ENCODE measurements at regions not wholly inside any gene's neighbourhood (a gene's known extent, or its start where the extent isn't known, plus 50 kb on each side); places are given as distances from the start of the nearest gene placed in this dataset.

GRCh38 chr16:55982597-55982996 lies 107.4 kb upstream of the CES5A start:
- no peaks in the 10 kb centered on the region for H3K27me3 ChIP-seq (ENCODE audit: insufficient read depth, low read depth, low read length)
- no peaks in the 10 kb centered on the region for H3K9me2 ChIP-seq (ENCODE audit: insufficient read depth, low read length)
- H3K9ac ChIP-seq (ENCODE audit: low read length), result no peak overlapping the region
- TF ChIP-seq EZH2 (IDR thresholded peaks at IDR 0.05; ENCODE audit: borderline replicate concordance, insufficient read depth, low read length, poor library complexity, severe bottlenecking), result no peak
- no peak for TF ChIP-seq TAF1 (IDR thresholded peaks at IDR 0.05; ENCODE audit: low read depth)
- no peak for TF ChIP-seq EP300 (conservative IDR thresholded peaks at IDR 0.05; ENCODE audit: poor library complexity, severe bottlenecking)
- no peak for TF ChIP-seq CTCF (IDR thresholded peaks at IDR 0.05; ENCODE audit: poor library complexity, severe bottlenecking)
- TF ChIP-seq, protein P1, sequence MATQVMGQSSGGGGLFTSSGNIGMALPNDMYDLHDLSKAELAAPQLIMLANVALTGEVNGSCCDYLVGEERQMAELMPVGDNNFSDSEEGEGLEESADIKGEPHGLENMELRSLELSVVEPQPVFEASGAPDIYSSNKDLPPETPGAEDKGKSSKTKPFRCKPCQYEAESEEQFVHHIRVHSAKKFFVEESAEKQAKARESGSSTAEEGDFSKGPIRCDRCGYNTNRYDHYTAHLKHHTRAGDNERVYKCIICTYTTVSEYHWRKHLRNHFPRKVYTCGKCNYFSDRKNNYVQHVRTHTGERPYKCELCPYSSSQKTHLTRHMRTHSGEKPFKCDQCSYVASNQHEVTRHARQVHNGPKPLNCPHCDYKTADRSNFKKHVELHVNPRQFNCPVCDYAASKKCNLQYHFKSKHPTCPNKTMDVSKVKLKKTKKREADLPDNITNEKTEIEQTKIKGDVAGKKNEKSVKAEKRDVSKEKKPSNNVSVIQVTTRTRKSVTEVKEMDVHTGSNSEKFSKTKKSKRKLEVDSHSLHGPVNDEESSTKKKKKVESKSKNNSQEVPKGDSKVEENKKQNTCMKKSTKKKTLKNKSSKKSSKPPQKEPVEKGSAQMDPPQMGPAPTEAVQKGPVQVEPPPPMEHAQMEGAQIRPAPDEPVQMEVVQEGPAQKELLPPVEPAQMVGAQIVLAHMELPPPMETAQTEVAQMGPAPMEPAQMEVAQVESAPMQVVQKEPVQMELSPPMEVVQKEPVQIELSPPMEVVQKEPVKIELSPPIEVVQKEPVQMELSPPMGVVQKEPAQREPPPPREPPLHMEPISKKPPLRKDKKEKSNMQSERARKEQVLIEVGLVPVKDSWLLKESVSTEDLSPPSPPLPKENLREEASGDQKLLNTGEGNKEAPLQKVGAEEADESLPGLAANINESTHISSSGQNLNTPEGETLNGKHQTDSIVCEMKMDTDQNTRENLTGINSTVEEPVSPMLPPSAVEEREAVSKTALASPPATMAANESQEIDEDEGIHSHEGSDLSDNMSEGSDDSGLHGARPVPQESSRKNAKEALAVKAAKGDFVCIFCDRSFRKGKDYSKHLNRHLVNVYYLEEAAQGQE (IDR thresholded peaks at IDR 0.05; ENCODE audit: borderline replicate concordance), result no peak
- no peak overlapping the region for H3K4me2 ChIP-seq (ENCODE audit: low read length)
- H2AFZ ChIP-seq (ENCODE audit: low read depth, low read length), result no peak overlapping the region
- no peak overlapping the region for H3K27ac ChIP-seq (ENCODE audit: low read length)
- no peak overlapping the region for H3K4me3 ChIP-seq (ENCODE audit: low read length)
- H4K20me1 ChIP-seq (ENCODE audit: insufficient read depth), result no peaks in the 10 kb centered on the region
- no peaks in the 10 kb centered on the region for H3K36me3 ChIP-seq (ENCODE audit: insufficient read depth, low read length)
- H3K9me3 ChIP-seq (ENCODE audit: low read length), result no peaks in the 10 kb centered on the region
- no peaks in the 10 kb centered on the region for H3F3A ChIP-seq (ENCODE audit: insufficient read depth, low read length, poor library complexity, severe bottlenecking)
- H3K79me2 ChIP-seq (replicated peaks; ENCODE audit: insufficient read depth, low read length), result no peaks in the 10 kb centered on the region

DNA sequence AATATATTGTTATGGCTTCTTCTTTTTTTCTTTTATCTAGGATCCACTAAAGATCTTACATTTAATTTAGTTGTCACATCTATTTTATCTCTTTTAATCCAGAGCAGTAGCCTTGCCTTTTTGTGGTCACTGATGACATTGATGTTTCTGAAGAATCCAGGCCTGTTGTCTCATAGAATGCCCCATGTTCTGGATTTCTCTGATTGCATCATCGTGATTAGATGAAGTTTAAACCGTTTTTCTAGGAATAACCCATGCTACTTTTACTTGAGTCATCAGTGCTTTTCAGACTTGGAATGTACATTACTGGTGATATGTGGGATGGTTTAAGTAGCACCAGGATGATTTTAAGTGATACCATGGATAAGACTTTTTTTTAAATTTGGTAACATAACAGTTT lies 106.4 kb upstream of the CES5A start:
- Histone ChIP-seq H3K9ac (ENCODE audit: low read length) (no peak overlapping the region), H3K4me3 (ENCODE audit: low read length) (no peak overlapping the region), H3K79me2 (replicated peaks; ENCODE audit: insufficient read depth, low read length) (no peaks in the 10 kb centered on the region), H3K27me3 (ENCODE audit: insufficient read depth, low read depth, low read length) (no peaks in the 10 kb centered on the region), H3K9me3 (ENCODE audit: low read length) (no peaks in the 10 kb centered on the region), H2AFZ (ENCODE audit: low read depth, low read length) (no peak overlapping the region), H3K4me2 (ENCODE audit: low read length) (no peak overlapping the region), H4K20me1 (ENCODE audit: insufficient read depth) (no peaks in the 10 kb centered on the region), H3K36me3 (ENCODE audit: insufficient read depth, low read length) (no peaks in the 10 kb centered on the region), H3K27ac (ENCODE audit: low read length) (no peak overlapping the region), H3F3A (ENCODE audit: insufficient read depth, low read length, poor library complexity, severe bottlenecking) (no peaks in the 10 kb centered on the region), H3K9me2 (ENCODE audit: insufficient read depth, low read length) (no peaks in the 10 kb centered on the region)
- TF ChIP-seq MXI1 (conservative IDR thresholded peaks at IDR 0.05; ENCODE audit: poor library complexity, severe bottlenecking) (no peak), EP300 (conservative IDR thresholded peaks at IDR 0.05; ENCODE audit: poor library complexity, severe bottlenecking) (no peak), POLR2AphosphoS5 (IDR thresholded peaks at IDR 0.05) (no peak), TAF1 (IDR thresholded peaks at IDR 0.05; ENCODE audit: low read depth) (no peak), SMC3 (conservative IDR thresholded peaks at IDR 0.05; ENCODE audit: poor library complexity) (no peak), EZH2 (IDR thresholded peaks at IDR 0.05; ENCODE audit: borderline replicate concordance, insufficient read depth, low read length, poor library complexity, severe bottlenecking) (no peak), CTCF (IDR thresholded peaks at IDR 0.05; ENCODE audit: poor library complexity, severe bottlenecking) (no peak), RAD21 (conservative IDR thresholded peaks at IDR 0.05) (no peak)
- TF ChIP-seq, protein P1 (IDR thresholded peaks at IDR 0.05; ENCODE audit: borderline replicate concordance), result no peak

Measured in neural cell (in vitro differentiated cells).